HepG2 (cell line): ENCODE measurements at regions not wholly inside any gene's neighbourhood (a gene's known extent, or its start where the extent isn't known, plus 50 kb on each side); places are given as distances from the start of the nearest gene placed in this dataset.

Experiments used
- ATAC-seq: fragments of 200-7000 bp; cut with Tn5 transposase; 3 replicates; pipeline ENCODE4 v1.9.1; 2020; ENCODE audit warnings: mild to moderate bottlenecking, moderate library complexity
- BruUV-seq: library from RNA; stranded (reverse); fragments of 400-500 nt; replicated peaks from 2 replicates; lab custom pipeline; 2021; lab: Mats Ljungman, UMichigan
- CTCF ChIA-PET: fragments of 300-600 bp; formaldehyde crosslinking; extraction: SDS; loops from one replicate; lab custom pipeline; 2021; ENCODE audit warnings: low total read pairs, inconsistent platforms, low intra/inter-chr PET ratio; lab: Yijun Ruan, JAX
- POLR2A ChIA-PET: fragments of 350-600 bp; sonication (Branson Sonifier 250); formaldehyde crosslinking; loops from one replicate; lab custom pipeline; 2020; ENCODE audit warnings: antibody characterized with exemption, inconsistent platforms; lab: Yijun Ruan, JAX
- DNase-seq: peaks from one replicate; pipeline ENCODE4 v3.0.0-alpha.2; 2015; ENCODE audit warnings: low spot score
- FAIRE-seq: peaks from 3 replicates; lab custom pipeline; 2011; peaks lifted over from hg19 to GRCh38; lab: Jason Lieb, UNC
- H2AFZ ChIP-seq: one replicate; pipeline ENCODE4 v1.6.1; 2011; ENCODE audit warnings: low read length, inconsistent platforms
- H3K27ac ChIP-seq: fragments of 300-600 bp; 3 replicates; pipeline ENCODE4 v1.8.0; 2011; ENCODE audit warnings: mixed run types, mild to moderate bottlenecking, mixed read lengths, low read length, inconsistent platforms; ENCODE audit not compliant: insufficient read depth; ENCODE audit errors: extremely low read length
- H3K27me3 ChIP-seq, 2 experiments: fragments of 200-600 bp in 1 of 2; 2 replicates in 1 of 2; 3 replicates in 1 of 2; pipeline versions ENCODE4 v1.6.0 to v1.8.0; 2011; ENCODE audit warnings: low read length in 2 of 2, mild to moderate bottlenecking in 2 of 2, moderate library complexity in 2 of 2, inconsistent platforms in 1 of 2; ENCODE audit not compliant: insufficient read depth in 2 of 2, control insufficient read depth in 1 of 2
- H3K36me3 ChIP-seq, 2 experiments: fragments of 200-600 bp in 1 of 2; replicated peaks in 1 of 2; 2 replicates in 1 of 2; 3 replicates in 1 of 2; pipeline versions ENCODE4 v1.5.1 to v1.8.0; 2011; ENCODE audit warnings: low read length in 2 of 2, inconsistent platforms in 1 of 2; ENCODE audit not compliant: insufficient read depth in 2 of 2, control insufficient read depth in 1 of 2
- H3K4me1 ChIP-seq: 2 replicates; pipeline ENCODE4 v1.5.1; 2012; ENCODE audit warnings: low read length, inconsistent platforms; ENCODE audit not compliant: insufficient read depth
- H3K4me2 ChIP-seq: 2 replicates; pipeline ENCODE4 v1.6.0; 2011; ENCODE audit warnings: low read depth, low read length, inconsistent platforms
- H3K4me3 ChIP-seq, 3 experiments: fragments of 200-600 bp in 1 of 3; sonication (generic), shearing (Covaris generic) in 1 of 3; replicated peaks in 1 of 3; 2 replicates each; pipeline ENCODE4 v1.5.1; 2011 to 2016; ENCODE audit warnings: low read length in 3 of 3, inconsistent platforms in 2 of 3, low read depth in 2 of 3, mild to moderate bottlenecking in 2 of 3, control low read depth in 1 of 3, mixed read lengths in 1 of 3; ENCODE audit not compliant: insufficient read depth in 1 of 3
- H3K79me2 ChIP-seq: one replicate; pipeline ENCODE4 v1.6.1; 2011; ENCODE audit warnings: low read length, inconsistent platforms; ENCODE audit not compliant: insufficient read depth
- H3K9ac ChIP-seq: 2 replicates; pipeline ENCODE4 v1.6.0; 2011; ENCODE audit warnings: mild to moderate bottlenecking, low read depth, low read length, inconsistent platforms; ENCODE audit not compliant: insufficient read depth
- H3K9me3 ChIP-seq: 2 replicates; pipeline ENCODE4 v1.5.1; 2012; ENCODE audit warnings: mild to moderate bottlenecking, low read length
- H4K20me1 ChIP-seq: 2 replicates; pipeline ENCODE4 v1.6.0; 2011; ENCODE audit warnings: inconsistent platforms, mild to moderate bottlenecking, low read length, moderate library complexity; ENCODE audit not compliant: insufficient read depth
- HMG20B ChIP-seq: conservative IDR thresholded peaks from 2 replicates; pipeline ENCODE4 v1.6.1; 2016; ENCODE audit warnings: missing genetic modification reagents, missing compliant biosample characterization
- HNRNPLL ChIP-seq: fragments of 200-400 bp; formaldehyde crosslinking; IDR thresholded peaks from 2 replicates; pipeline ENCODE4 v1.6.1; 2017; ENCODE audit warnings: mild to moderate bottlenecking, low read depth, low read length; ENCODE audit not compliant: poor library complexity, severe bottlenecking
- WGBS: methylation state at CpG from one replicate; pipeline ENCODE4 v1.1.6; 2017; ENCODE audit warnings: low lambda C conversion rate; 5-methylcytosine and 5-hydroxymethylcytosine counted together
- in situ Hi-C: cut with HindIII; loops from 2 replicates; pipeline ENCODE4 v1.10.0; 2017; ENCODE audit warnings: low pct_unique_long_range_greater_than_20kb; ENCODE audit not compliant: extremely low pct_ligation_motif_present
- intact Hi-C: fragments of 100-400 bp; cut with micrococcal nuclease; formaldehyde crosslinking; loops from one replicate; pipeline ENCODE4 v1.10.0; 2022; ENCODE audit not compliant: unreplicated experiment

GRCh38 chr10:91035650-91036292 is 114.9 kb upstream of the ANKRD1 start:
- DNase-seq (no peak), ATAC-seq (no peak)
- Histone ChIP-seq H3K27ac (no peak overlapping the region), H3K36me3 (no peaks in the 10 kb centered on the region), H2AFZ (no peak overlapping the region), H3K9me3 (no peaks in the 10 kb centered on the region), H3K4me3 (no peak overlapping the region), H3K27me3 (peaks cover 3 to 4% of the 10 kb centered on the region in 2 experiments; a peak in 2 of 5 replicates), H3K9ac (no peak overlapping the region)
- in situ Hi-C loops = no loop called here
- TF ChIP-seq HMG20B (CRISPR knock-in tag) = no peak
- TF ChIP-seq, all 625 proteins: peak for 0
- intact Hi-C loops = no loop called here
- no peak for FAIRE-seq
- no peaks in the 10 kb centered on the region for H3K79me2 ChIP-seq
- ChIA-PET POLR2A (no interaction called here), CTCF (no interaction called here)
- H3K4me1 ChIP-seq = peaks cover 10% of the 10 kb centered on the region
- no peak overlapping the region for H3K4me2 ChIP-seq
- no peaks in the 10 kb centered on the region for H4K20me1 ChIP-seq
- 37% methylated on average over 8 of the region's 8 CpGs for WGBS
- BruUV-seq = no TSS peak

- H3K36me3 ChIP-seq = no peaks in the 10 kb centered on the region
- H3K27ac ChIP-seq = no peak overlapping the region
- no peaks in the 10 kb centered on the region for H3K79me2 ChIP-seq
- WGBS = 45% methylated on average over 2 of the region's 2 CpGs
- H3K27me3 ChIP-seq = peaks cover 3 to 4% of the 10 kb centered on the region in 2 experiments; a peak in 2 of 5 replicates
- FAIRE-seq = no peak
- CTCF ChIA-PET = no interaction called here
- H3K4me3 ChIP-seq = no peak overlapping the region
- BruUV-seq = no TSS peak
- no peak overlapping the region for H2AFZ ChIP-seq
- in situ Hi-C loops = no loop called here
- H4K20me1 ChIP-seq = no peaks in the 10 kb centered on the region
- no peak for TF ChIP-seq HNRNPLL
- TF ChIP-seq, all 625 proteins: peak for 0
- DNase-seq (no peak), ATAC-seq (no peak)
- Histone ChIP-seq H3K9ac (no peak overlapping the region), H3K4me1 (peaks cover 10% of the 10 kb centered on the region), H3K4me2 (no peak overlapping the region), H3K9me3 (no peaks in the 10 kb centered on the region)
- POLR2A ChIA-PET = no interaction called here
- intact Hi-C loops = no loop called here
Measured at GRCh38 chr10:91036807-91037411, 116.0 kb upstream of the ANKRD1 start.
